ENCODE measurements at regions not wholly inside any gene's neighbourhood (a gene's known extent, or its start where the extent isn't known, plus 50 kb on each side); places are given as distances from the start of the nearest gene placed in this dataset.
"Not testable (repeated sequence)": the region's sequence is repeated elsewhere in the genome, so short reads cannot be mapped to it uniquely, and the experiment has no call there.

- DNase-seq (ENCODE audit: low read depth) = no peak
Measured at GRCh38 chr4:170202721-170203120, 113.0 kb upstream of the AADAT start.

- peak; percentile 9 for DNase-seq (ENCODE audit: low read depth)
Measured at GRCh38 chr4:170198747-170199146, 109.0 kb upstream of the AADAT start.

GRCh38 chr4:170194794-170195193, 105.0 kb upstream of the AADAT start:
- DNase-seq (ENCODE audit: low read depth) = peak; percentile 42

GRCh38 chr4:170193496-170193895, 103.7 kb upstream of the AADAT start:
- DNase-seq (ENCODE audit: low read depth) = no peak

GRCh38 chr4:170190265-170190664, 100.5 kb upstream of the AADAT start:
- no peak for DNase-seq (ENCODE audit: low read depth)

GRCh38 chr4:170170861-170171260, 81.1 kb upstream of the AADAT start:
- DNase-seq (ENCODE audit: low read depth) = no peak

- no peak for DNase-seq (ENCODE audit: low read depth)
Measured at GRCh38 chr4:170169699-170170098, 79.9 kb upstream of the AADAT start.

- DNase-seq (ENCODE audit: low read depth) = no peak
Measured at GRCh38 chr4:170167678-170168077, 77.9 kb upstream of the AADAT start.

- DNase-seq (ENCODE audit: low read depth) = not testable (repeated sequence)
Measured at GRCh38 chr4:170166193-170166592, 76.4 kb upstream of the AADAT start.

GRCh38 chr4:170162416-170162815, 72.7 kb upstream of the AADAT start:
- no peak for DNase-seq (ENCODE audit: low read depth)

GRCh38 chr4:170157670-170158069, 67.9 kb upstream of the AADAT start:
- no peak for DNase-seq (ENCODE audit: low read depth)

- no peak for DNase-seq (ENCODE audit: low read depth)
Measured at GRCh38 chr4:170145120-170145519, 55.4 kb upstream of the AADAT start.

GRCh38 chr4:170139764-170140163, 50.0 kb upstream of the AADAT start:
- no peak for DNase-seq (ENCODE audit: low read depth)
